ENCODE measurements at regions not wholly inside any gene's neighbourhood (a gene's known extent, or its start where the extent isn't known, plus 50 kb on each side); places are given as distances from the start of the nearest gene placed in this dataset.

DNA sequence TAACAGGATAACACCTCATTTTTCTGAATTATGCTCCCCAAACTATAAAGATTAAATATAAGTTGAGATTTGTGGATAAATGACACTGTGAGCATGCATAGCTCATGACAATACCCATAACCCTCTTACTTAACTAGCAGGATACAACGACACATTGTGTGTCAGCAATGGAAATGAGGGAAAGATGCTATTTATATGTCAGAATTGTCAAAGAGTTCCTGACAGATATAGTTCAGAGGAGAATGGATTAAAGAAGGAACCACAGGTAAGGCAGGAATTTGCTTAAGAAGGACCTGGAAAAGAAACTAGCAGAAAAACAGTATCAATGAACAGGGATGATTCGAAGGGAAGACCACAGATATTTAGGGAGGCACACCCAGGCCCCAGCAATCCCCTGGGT, 591.0 kb downstream of the DHX35 start:
- no peak overlapping the region for H3K4me3 ChIP-seq
- 50 to 56% methylated on average over 2 of the region's 2 CpGs for WGBS, 2 donors
- TF ChIP-seq, protein P1, sequence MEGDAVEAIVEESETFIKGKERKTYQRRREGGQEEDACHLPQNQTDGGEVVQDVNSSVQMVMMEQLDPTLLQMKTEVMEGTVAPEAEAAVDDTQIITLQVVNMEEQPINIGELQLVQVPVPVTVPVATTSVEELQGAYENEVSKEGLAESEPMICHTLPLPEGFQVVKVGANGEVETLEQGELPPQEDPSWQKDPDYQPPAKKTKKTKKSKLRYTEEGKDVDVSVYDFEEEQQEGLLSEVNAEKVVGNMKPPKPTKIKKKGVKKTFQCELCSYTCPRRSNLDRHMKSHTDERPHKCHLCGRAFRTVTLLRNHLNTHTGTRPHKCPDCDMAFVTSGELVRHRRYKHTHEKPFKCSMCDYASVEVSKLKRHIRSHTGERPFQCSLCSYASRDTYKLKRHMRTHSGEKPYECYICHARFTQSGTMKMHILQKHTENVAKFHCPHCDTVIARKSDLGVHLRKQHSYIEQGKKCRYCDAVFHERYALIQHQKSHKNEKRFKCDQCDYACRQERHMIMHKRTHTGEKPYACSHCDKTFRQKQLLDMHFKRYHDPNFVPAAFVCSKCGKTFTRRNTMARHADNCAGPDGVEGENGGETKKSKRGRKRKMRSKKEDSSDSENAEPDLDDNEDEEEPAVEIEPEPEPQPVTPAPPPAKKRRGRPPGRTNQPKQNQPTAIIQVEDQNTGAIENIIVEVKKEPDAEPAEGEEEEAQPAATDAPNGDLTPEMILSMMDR (IDR thresholded peaks at IDR 0.05) = no peak
- H3K9me3 ChIP-seq = no peaks in the 10 kb centered on the region
- ATAC-seq (no peak), DNase-seq (no peak)
- H3K27me3 ChIP-seq = no peaks in the 10 kb centered on the region
- H3K4me1 ChIP-seq = no peaks in the 10 kb centered on the region
- intact Hi-C loops (cut with DNase I) = no loop called here
- no peak overlapping the region for H3K27ac ChIP-seq
- H3K36me3 ChIP-seq (replicated peaks in 1 of 2; ENCODE audit: insufficient read depth in 1 of 2, low read depth in 2 of 2) = no peaks in the 10 kb centered on the region

DNA sequence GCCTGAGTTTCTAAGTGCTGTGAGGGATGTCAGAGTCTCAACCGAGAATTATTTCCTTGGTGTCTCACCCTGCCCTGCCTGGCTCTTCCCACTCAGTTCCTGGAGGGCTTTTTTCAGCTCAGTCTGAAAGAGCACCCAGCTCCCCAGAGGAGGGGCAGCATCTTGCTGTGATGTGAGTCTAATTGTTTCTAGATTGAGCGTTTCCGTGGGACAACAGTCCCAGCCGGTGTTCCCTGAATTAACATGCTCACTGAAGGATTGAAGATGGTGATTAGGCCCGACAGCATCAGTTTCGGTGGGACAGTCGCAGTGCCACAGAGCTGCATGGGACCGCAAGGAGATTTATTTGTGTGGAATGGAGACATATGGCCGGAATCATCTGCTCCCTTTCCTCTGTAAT, 587.6 kb downstream of the DHX35 start:
- Histone ChIP-seq H3K4me3 (no peak overlapping the region), H3K9me3 (no peaks in the 10 kb centered on the region), H3K36me3 (replicated peaks in 1 of 2; ENCODE audit: insufficient read depth in 1 of 2, low read depth in 2 of 2) (no peaks in the 10 kb centered on the region), H3K27me3 (no peaks in the 10 kb centered on the region), H3K4me1 (no peaks in the 10 kb centered on the region), H3K27ac (no peak overlapping the region)
- TF ChIP-seq, protein P1 (IDR thresholded peaks at IDR 0.05) = no peak
- no peak for TF ChIP-seq POLR2A (IDR thresholded peaks at IDR 0.05)
- WGBS, 2 donors = 69 to 80% methylated on average over 9 of the region's 9 CpGs
- ATAC-seq (no peak), DNase-seq (no peak)
- intact Hi-C loops (cut with DNase I) = no loop called here

- no peaks in the 10 kb centered on the region for H3K9me3 ChIP-seq
- no peak for TF ChIP-seq POLR2A (IDR thresholded peaks at IDR 0.05)
- TF ChIP-seq, protein P1 (IDR thresholded peaks at IDR 0.05) = no peak
- no peak overlapping the region for H3K4me3 ChIP-seq
- H3K36me3 ChIP-seq (replicated peaks in 1 of 2; ENCODE audit: insufficient read depth in 1 of 2, low read depth in 2 of 2) = no peaks in the 10 kb centered on the region
- H3K27me3 ChIP-seq = no peaks in the 10 kb centered on the region
- DNase-seq = no peak
- H3K27ac ChIP-seq = no peak overlapping the region
- WGBS, 2 donors = 49 to 59% methylated on average over 6 of the region's 6 CpGs
- no peaks in the 10 kb centered on the region for H3K4me1 ChIP-seq
- ATAC-seq = no peak
- intact Hi-C loops (cut with DNase I) = no loop called here
Observed at GRCh38 chr20:39547546-39548408, 585.6 kb downstream of the DHX35 start.

DNA sequence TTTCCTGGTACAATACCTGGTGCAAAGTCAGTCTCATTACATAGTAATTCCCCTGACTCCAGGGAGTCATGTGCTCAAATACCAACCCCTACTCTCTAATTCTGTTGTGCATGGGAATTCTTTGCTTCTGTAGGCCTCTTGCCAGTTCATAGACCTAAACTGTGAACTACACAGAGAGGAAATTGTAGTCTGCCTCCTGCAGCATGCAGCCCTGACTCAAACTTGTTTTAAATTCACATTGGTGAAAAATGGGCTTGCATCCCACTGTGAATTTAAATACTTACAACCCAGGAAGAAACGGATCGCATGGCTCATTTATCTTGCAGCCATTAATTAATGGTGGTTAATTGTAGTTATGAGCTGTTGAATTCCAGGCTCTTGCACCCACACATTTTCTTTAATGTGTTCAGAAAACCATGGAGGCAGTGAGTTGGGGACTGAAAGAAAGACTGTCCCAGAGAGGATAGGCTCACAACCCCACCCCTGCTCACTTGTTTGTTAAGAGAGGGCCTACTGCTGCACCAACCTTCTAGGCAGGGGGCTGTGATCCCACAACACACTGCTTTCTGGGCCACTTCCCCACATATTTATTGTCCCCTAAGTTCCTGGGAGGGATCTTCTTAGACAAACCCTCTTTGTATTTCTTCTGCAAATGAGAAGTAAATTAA, 579.1 kb downstream of the DHX35 start:
- Histone ChIP-seq H3K27ac (no peak overlapping the region), H3K4me1 (no peaks in the 10 kb centered on the region), H3K4me3 (no peak overlapping the region), H3K9me3 (no peaks in the 10 kb centered on the region), H3K27me3 (no peaks in the 10 kb centered on the region), H3K36me3 (replicated peaks in 1 of 2; ENCODE audit: insufficient read depth in 1 of 2, low read depth in 2 of 2) (no peaks in the 10 kb centered on the region)
- no peak for DNase-seq
- TF ChIP-seq, protein P1 (IDR thresholded peaks at IDR 0.05) = no peak
- no peak for TF ChIP-seq POLR2A (IDR thresholded peaks at IDR 0.05)
- intact Hi-C loops (cut with DNase I) = no loop called here
- no peak for ATAC-seq
- 36 to 38% methylated on average over 2 of the region's 2 CpGs for WGBS, 2 donors

Measured in body of pancreas (tissue), 4 donors.